Keratinocyte (primary cell): ENCODE measurements at regions not wholly inside any gene's neighbourhood (a gene's known extent, or its start where the extent isn't known, plus 50 kb on each side); places are given as distances from the start of the nearest gene placed in this dataset.

Source experiments
- DNase-seq: peaks from one replicate; pipeline ENCODE4 v3.0.0-alpha.2; 2011; ENCODE audit warnings: low read depth, missing footprints, low spot score
- FAIRE-seq: peaks from 2 replicates; lab custom pipeline; 2011; peaks lifted over from hg19 to GRCh38; lab: Jason Lieb, UNC
- H2AFZ ChIP-seq: 2 replicates; pipeline ENCODE4 v1.6.0; 2012; ENCODE audit warnings: low read length, control low read depth, inconsistent platforms; ENCODE audit not compliant: control insufficient read depth
- H3K27ac ChIP-seq: 2 replicates; pipeline ENCODE4 v1.5.1; 2011; ENCODE audit warnings: low read length; ENCODE audit not compliant: control insufficient read depth, insufficient read depth
- H3K27me3 ChIP-seq: 3 replicates; pipeline ENCODE4 v1.6.0; 2011; ENCODE audit warnings: low read length; ENCODE audit not compliant: control insufficient read depth, insufficient read depth; ENCODE audit errors: extremely low read depth
- H3K36me3 ChIP-seq, 2 experiments: 2 replicates in 1 of 2; 3 replicates in 1 of 2; pipeline ENCODE4 v1.5.1; 2011; ENCODE audit warnings: low read length in 2 of 2, mild to moderate bottlenecking in 1 of 2; ENCODE audit not compliant: control insufficient read depth in 2 of 2, insufficient read depth in 2 of 2; ENCODE audit errors: extremely low read depth in 1 of 2
- H3K4me1 ChIP-seq: 3 replicates; pipeline ENCODE4 v1.5.1; 2011; ENCODE audit warnings: low read length; ENCODE audit not compliant: control insufficient read depth, insufficient read depth; ENCODE audit errors: extremely low read depth
- H3K4me2 ChIP-seq: 3 replicates; pipeline ENCODE4 v1.6.0; 2011; ENCODE audit warnings: low read depth, low read length; ENCODE audit not compliant: control insufficient read depth, insufficient read depth; ENCODE audit errors: extremely low read depth
- H3K4me3 ChIP-seq, 3 experiments: fragments of 200-600 bp in 1 of 3; sonication (generic) in 1 of 3; 2 replicates in 2 of 3; 3 replicates in 1 of 3; pipeline ENCODE4 v1.5.1; 2011 to 2016; ENCODE audit warnings: low read length in 3 of 3, mild to moderate bottlenecking in 3 of 3, control low read depth in 2 of 3, inconsistent platforms in 1 of 3, low read depth in 1 of 3, mixed read lengths in 1 of 3, mixed run types in 1 of 3, moderate library complexity in 1 of 3; ENCODE audit not compliant: control insufficient read depth in 2 of 3, insufficient read depth in 2 of 3; ENCODE audit errors: extremely low read depth in 1 of 3
- H3K79me2 ChIP-seq: 2 replicates; pipeline ENCODE4 v1.6.0; 2012; ENCODE audit warnings: low read length; ENCODE audit not compliant: control insufficient read depth, insufficient read depth
- H3K9ac ChIP-seq: 3 replicates; pipeline ENCODE4 v1.6.0; 2011; ENCODE audit warnings: low read length; ENCODE audit not compliant: control insufficient read depth, insufficient read depth; ENCODE audit errors: extremely low read depth
- H3K9me1 ChIP-seq: 3 replicates; pipeline ENCODE4 v1.6.0; 2011; ENCODE audit warnings: low read length; ENCODE audit not compliant: control insufficient read depth, insufficient read depth; ENCODE audit errors: extremely low read depth
- H3K9me3 ChIP-seq: 2 replicates; pipeline ENCODE4 v1.5.1; 2012; ENCODE audit warnings: low read depth, low read length; ENCODE audit not compliant: control insufficient read depth
- H4K20me1 ChIP-seq: 3 replicates; pipeline ENCODE4 v1.6.0; 2011; ENCODE audit warnings: low read length; ENCODE audit not compliant: control insufficient read depth, insufficient read depth; ENCODE audit errors: extremely low read depth
- CTCF ChIP-seq, 3 experiments: IDR thresholded peaks in 1 of 3; conservative IDR thresholded peaks in 1 of 3; optimal IDR thresholded peaks in 1 of 3; 2 replicates in 2 of 3; 3 replicates in 1 of 3; pipeline versions ENCODE3 to v1.5.1; 2011; ENCODE audit warnings: low read length in 3 of 3, mild to moderate bottlenecking in 3 of 3, moderate library complexity in 2 of 3, control low read depth in 1 of 3, inconsistent platforms in 1 of 3; ENCODE audit not compliant: insufficient read depth in 2 of 3; ENCODE audit errors: extremely low read depth in 1 of 3
- EZH2 ChIP-seq: IDR thresholded peaks from one replicate; pipeline ENCODE4 v1.6.1; 2012; ENCODE audit warnings: inconsistent platforms, mild to moderate bottlenecking, low read length, moderate library complexity
- dilution Hi-C: fragments of 300-500 bp; cut with MboI; formaldehyde crosslinking; loops from one replicate; pipeline ENCODE4 v1.7.0; 2020; ENCODE audit warnings: low sequenced_read_pairs; ENCODE audit not compliant: extremely low pct_ligation_motif_present

GRCh38 chr1:163650624-163651023, 328.9 kb downstream of the NUF2 start:
- no peaks in the 10 kb centered on the region for H4K20me1 ChIP-seq
- no peaks in the 10 kb centered on the region for H3K27me3 ChIP-seq
- H3K4me3 ChIP-seq, result no peak overlapping the region
- TF ChIP-seq EZH2 (no peak), CTCF (optimal IDR thresholded peaks at IDR 0.05 in 1 of 3, IDR thresholded peaks at IDR 0.05 in 1 of 3, conservative IDR thresholded peaks at IDR 0.05 in 1 of 3; ENCODE audit: extremely low read depth in 1 of 3, insufficient read depth in 2 of 3, low read length in 3 of 3) (no peak)
- FAIRE-seq (no peak), DNase-seq (no peak)
- dilution Hi-C loops, result no loop called here
- no peaks in the 10 kb centered on the region for H3K36me3 ChIP-seq
- H3K79me2 ChIP-seq, result no peaks in the 10 kb centered on the region
- no peak overlapping the region for H2AFZ ChIP-seq
- no peak overlapping the region for H3K4me2 ChIP-seq
- no peak overlapping the region for H3K27ac ChIP-seq
- H3K9me3 ChIP-seq, result no peaks in the 10 kb centered on the region
- no peak overlapping the region for H3K9ac ChIP-seq
- no peaks in the 10 kb centered on the region for H3K4me1 ChIP-seq
- H3K9me1 ChIP-seq, result no peaks in the 10 kb centered on the region

- Histone ChIP-seq H3K4me2 (no peak overlapping the region), H3K36me3 (no peaks in the 10 kb centered on the region), H3K27ac (no peak overlapping the region), H3K4me3 (no peak overlapping the region), H3K9ac (no peak overlapping the region), H3K27me3 (no peaks in the 10 kb centered on the region), H2AFZ (no peak overlapping the region), H3K9me3 (no peaks in the 10 kb centered on the region), H3K4me1 (no peaks in the 10 kb centered on the region), H3K79me2 (no peaks in the 10 kb centered on the region), H4K20me1 (no peaks in the 10 kb centered on the region), H3K9me1 (no peaks in the 10 kb centered on the region)
- no peak for TF ChIP-seq EZH2
- DNase-seq (no peak), FAIRE-seq (no peak)
- dilution Hi-C loops, result no loop called here
These were observed 330.7 kb downstream of the NUF2 start for GRCh38 chr1:163652441-163652840.

- TF ChIP-seq EZH2 (no peak), CTCF (optimal IDR thresholded peaks at IDR 0.05 in 1 of 3, IDR thresholded peaks at IDR 0.05 in 1 of 3, conservative IDR thresholded peaks at IDR 0.05 in 1 of 3; ENCODE audit: extremely low read depth in 1 of 3, insufficient read depth in 2 of 3, low read length in 3 of 3) (no peak)
- Histone ChIP-seq H3K9ac (no peak overlapping the region), H3K79me2 (no peaks in the 10 kb centered on the region), H3K4me3 (no peak overlapping the region), H3K4me2 (no peak overlapping the region), H3K36me3 (no peaks in the 10 kb centered on the region), H3K9me3 (no peaks in the 10 kb centered on the region), H3K4me1 (no peaks in the 10 kb centered on the region), H4K20me1 (no peaks in the 10 kb centered on the region), H3K9me1 (no peaks in the 10 kb centered on the region), H3K27me3 (no peaks in the 10 kb centered on the region), H2AFZ (no peak overlapping the region), H3K27ac (no peak overlapping the region)
- dilution Hi-C loops, result no loop called here
- no peak for FAIRE-seq
- no peak for DNase-seq
These were observed 333.8 kb downstream of the NUF2 start for GRCh38 chr1:163655565-163655964.
